PC-3 (cell line): ENCODE measurements at regions not wholly inside any gene's neighbourhood (a gene's known extent, or its start where the extent isn't known, plus 50 kb on each side); places are given as distances from the start of the nearest gene placed in this dataset.

Experiments
- CTCF ChIP-seq: fragments of 300-600 bp; sonication (generic); conservative IDR thresholded peaks from 2 replicates; pipeline ENCODE4 v1.5.1; 2017; ENCODE audit warnings: antibody characterized with exemption, low read depth, mild to moderate bottlenecking, low read length
- EZH2 ChIP-seq: fragments of 300-600 bp; sonication (generic); IDR thresholded peaks from one replicate; pipeline ENCODE4 v1.6.1; 2017; ENCODE audit warnings: antibody characterized with exemption, mild to moderate bottlenecking, low read length; ENCODE audit not compliant: unreplicated experiment
- EZH2phosphoT487 ChIP-seq: fragments of 300-600 bp; sonication (generic); IDR thresholded peaks from 2 replicates; pipeline ENCODE4 v1.6.1; 2018; ENCODE audit warnings: mild to moderate bottlenecking, antibody characterized with exemption, low read length, borderline replicate concordance

GRCh38 chr2:217270485-217271121 is 410.7 kb upstream of the TNP1 start:
- no peak for TF ChIP-seq CTCF
- no peak for TF ChIP-seq EZH2phosphoT487
- TF ChIP-seq EZH2: no peak
